IMR-90 (cell line): ENCODE measurements at regions not wholly inside any gene's neighbourhood (a gene's known extent, or its start where the extent isn't known, plus 50 kb on each side); places are given as distances from the start of the nearest gene placed in this dataset.

Source experiments
- ATAC-seq: fragments of 200-7000 bp; cut with Tn5 transposase; 2 replicates; pipeline ENCODE4 v1.9.1; 2020; ENCODE audit warnings: low read depth, mild to moderate bottlenecking, moderate library complexity
- BruUV-seq: library from RNA; stranded (reverse); fragments of 400-500 nt; replicated peaks from 2 replicates; lab custom pipeline; 2021; lab: Mats Ljungman, UMichigan
- CTCF ChIA-PET: fragments of 300-600 bp; formaldehyde crosslinking; extraction: SDS; loops from one replicate; lab custom pipeline; 2021; ENCODE audit warnings: antibody characterized with exemption; lab: Yijun Ruan, JAX
- POLR2A ChIA-PET: fragments of 300-600 bp; sonication (Branson Sonifier 250); formaldehyde crosslinking; loops from one replicate; lab custom pipeline; 2022; ENCODE audit warnings: antibody characterized with exemption; ENCODE audit not compliant: unreplicated experiment; lab: Charles Lee
- DNase-seq: peaks from one replicate; pipeline ENCODE4 v3.0.0; 2013
- H2AFZ ChIP-seq: replicated peaks from 2 replicates; pipeline ENCODE3; 2013; ENCODE audit warnings: low read length, mild to moderate bottlenecking; ENCODE audit not compliant: poor library complexity
- H2AK5ac ChIP-seq: 2 replicates; pipeline ENCODE4 v1.6.1; 2013; ENCODE audit warnings: low read depth, low read length, inconsistent platforms
- H2AK9ac ChIP-seq: replicated peaks from 2 replicates; pipeline ENCODE3; 2013; ENCODE audit warnings: mild to moderate bottlenecking, low read depth, low read length, moderate library complexity; ENCODE audit not compliant: poor library complexity
- H2BK120ac ChIP-seq: 2 replicates; pipeline ENCODE4 v1.6.1; 2013; ENCODE audit warnings: low read depth, low read length, inconsistent platforms
- H2BK15ac ChIP-seq: 3 replicates; pipeline ENCODE4 v1.6.1; 2013; ENCODE audit warnings: low read depth, low read length, inconsistent platforms
- H2BK20ac ChIP-seq: 2 replicates; pipeline ENCODE4 v1.6.1; 2013; ENCODE audit warnings: low read depth, mild to moderate bottlenecking, inconsistent platforms, low read length, moderate library complexity
- H2BK5ac ChIP-seq: 2 replicates; pipeline ENCODE4 v1.6.1; 2013; ENCODE audit warnings: mild to moderate bottlenecking, low read depth, low read length, inconsistent platforms; ENCODE audit not compliant: poor library complexity, severe bottlenecking
- H3K14ac ChIP-seq: replicated peaks from 2 replicates; pipeline ENCODE4 v1.6.1; 2013; ENCODE audit warnings: low read depth, low read length, inconsistent platforms
- H3K18ac ChIP-seq: 2 replicates; pipeline ENCODE4 v1.6.1; 2013; ENCODE audit warnings: low read depth, low read length, control low read depth
- H3K23ac ChIP-seq: 2 replicates; pipeline ENCODE4 v1.6.1; 2013; ENCODE audit warnings: low read depth, low read length, inconsistent platforms
- H3K27ac ChIP-seq: 2 replicates; pipeline ENCODE4 v1.5.1; 2013; ENCODE audit warnings: mild to moderate bottlenecking, control low read depth, low read length; ENCODE audit not compliant: insufficient read depth
- H3K27me3 ChIP-seq: 2 replicates; pipeline ENCODE4 v1.6.1; 2013; ENCODE audit warnings: low read length; ENCODE audit not compliant: control insufficient read depth, insufficient read depth
- H3K36me3 ChIP-seq: 2 replicates; pipeline ENCODE4 v1.6.1; 2013; ENCODE audit warnings: low read length, mixed read lengths; ENCODE audit not compliant: control insufficient read depth, insufficient read depth
- H3K4ac ChIP-seq: 2 replicates; pipeline ENCODE4 v1.6.1; 2013; ENCODE audit warnings: low read depth, low read length, inconsistent platforms
- H3K4me1 ChIP-seq: 2 replicates; pipeline ENCODE4 v1.6.1; 2013; ENCODE audit warnings: low read length, mixed read lengths; ENCODE audit not compliant: control insufficient read depth, insufficient read depth
- H3K4me2 ChIP-seq: 2 replicates; pipeline ENCODE4 v1.6.1; 2013; ENCODE audit warnings: low read depth, mild to moderate bottlenecking, control low read depth, low read length, moderate library complexity
- H3K4me3 ChIP-seq: 2 replicates; pipeline ENCODE4 v1.5.1; 2013; ENCODE audit warnings: low read depth, mild to moderate bottlenecking, control low read depth, low read length, moderate library complexity; ENCODE audit not compliant: insufficient read depth
- H3K56ac ChIP-seq: 2 replicates; pipeline ENCODE4 v1.6.1; 2013; ENCODE audit warnings: low read length, inconsistent platforms; ENCODE audit not compliant: insufficient read depth; ENCODE audit errors: extremely low read depth
- H3K79me1 ChIP-seq, 2 experiments: 2 replicates each; pipeline ENCODE4 v1.6.1; 2013; ENCODE audit warnings: low read length in 2 of 2, inconsistent platforms in 1 of 2, low read depth in 1 of 2
- H3K9ac ChIP-seq: 2 replicates; pipeline ENCODE4 v1.6.1; 2013; ENCODE audit warnings: low read depth, low read length, control low read depth
- H3K9me1 ChIP-seq: 2 replicates; pipeline ENCODE4 v1.6.1; 2013; ENCODE audit warnings: low read length, inconsistent platforms; ENCODE audit not compliant: insufficient read depth
- H3K9me3 ChIP-seq: 2 replicates; pipeline ENCODE4 v1.6.1; 2013; ENCODE audit warnings: low read length; ENCODE audit not compliant: control insufficient read depth, insufficient read depth
- H4K20me1 ChIP-seq: 2 replicates; pipeline ENCODE4 v1.6.1; 2013; ENCODE audit warnings: low read length, inconsistent platforms; ENCODE audit not compliant: insufficient read depth
- H4K5ac ChIP-seq: 2 replicates; pipeline ENCODE4 v1.6.1; 2013; ENCODE audit warnings: mild to moderate bottlenecking, low read depth, low read length, control low read depth
- H4K8ac ChIP-seq, 2 experiments: 2 replicates each; pipeline ENCODE4 v1.6.1; 2013; ENCODE audit warnings: low read depth in 2 of 2, low read length in 2 of 2, control low read depth in 1 of 2, inconsistent platforms in 1 of 2
- H4K91ac ChIP-seq: 2 replicates; pipeline ENCODE4 v1.6.1; 2013; ENCODE audit warnings: low read depth, low read length, inconsistent platforms; ENCODE audit not compliant: insufficient read depth
- BHLHE40 ChIP-seq: fragments of 150-350 bp; IDR thresholded peaks from 2 replicates; pipeline ENCODE4 v1.6.1; 2016; ENCODE audit warnings: mild to moderate bottlenecking, low read depth, low read length
- CEBPB ChIP-seq: IDR thresholded peaks from 2 replicates; pipeline ENCODE4 v1.6.1; 2012; ENCODE audit warnings: low read depth, low read length, improper control_type of control experiment
- CHD1 ChIP-seq: IDR thresholded peaks from 2 replicates; pipeline ENCODE4 v1.6.1; 2012; ENCODE audit warnings: low read depth, low read length, improper control_type of control experiment
- CTCF ChIP-seq: conservative IDR thresholded peaks from 2 replicates; pipeline ENCODE4 v1.5.1; 2012; ENCODE audit warnings: mild to moderate bottlenecking, low read depth, low read length, improper control_type of control experiment
- ELK1 ChIP-seq: fragments of 150-350 bp; IDR thresholded peaks from 2 replicates; pipeline ENCODE4 v1.6.1; 2016; ENCODE audit warnings: low read depth, mild to moderate bottlenecking, low read length, moderate library complexity, borderline replicate concordance
- FOS ChIP-seq: fragments of 150-350 bp; IDR thresholded peaks from 2 replicates; pipeline ENCODE4 v1.6.1; 2016; ENCODE audit warnings: low read depth, low read length
- MAFK ChIP-seq: IDR thresholded peaks from 2 replicates; pipeline ENCODE4 v1.6.1; 2012; ENCODE audit warnings: low read depth, low read length, improper control_type of control experiment
- MAZ ChIP-seq: IDR thresholded peaks from 2 replicates; pipeline ENCODE4 v1.6.1; 2012; ENCODE audit warnings: low read depth, mild to moderate bottlenecking, low read length, improper control_type of control experiment, moderate library complexity, borderline replicate concordance
- MXI1 ChIP-seq: IDR thresholded peaks from 2 replicates; pipeline ENCODE4 v1.6.1; 2012; ENCODE audit warnings: low read depth, mild to moderate bottlenecking, low read length, moderate library complexity, borderline replicate concordance
- NFE2L2 ChIP-seq: fragments of 150-350 bp; IDR thresholded peaks from 2 replicates; pipeline ENCODE4 v1.6.1; 2016; ENCODE audit warnings: low read depth, mild to moderate bottlenecking, low read length
- POLR2A ChIP-seq: IDR thresholded peaks from 2 replicates; pipeline ENCODE4 v1.6.1; 2012; ENCODE audit warnings: mild to moderate bottlenecking, low read depth, low read length
- RAD21 ChIP-seq: IDR thresholded peaks from 2 replicates; pipeline ENCODE4 v1.6.1; 2012; ENCODE audit warnings: low read length, improper control_type of control experiment
- RCOR1 ChIP-seq: IDR thresholded peaks from 2 replicates; pipeline ENCODE4 v1.6.1; 2012; ENCODE audit warnings: mild to moderate bottlenecking, low read length, improper control_type of control experiment; ENCODE audit not compliant: insufficient replicate concordance
- RFX5 ChIP-seq: IDR thresholded peaks from 2 replicates; pipeline ENCODE4 v1.8.0; 2012; ENCODE audit warnings: low read depth, mild to moderate bottlenecking, low read length, moderate library complexity
- SMC3 ChIP-seq: fragments of 150-350 bp; IDR thresholded peaks from 2 replicates; pipeline ENCODE4 v1.6.1; 2016; ENCODE audit warnings: low read depth, mild to moderate bottlenecking, antibody characterized with exemption, low read length, moderate library complexity
- USF2 ChIP-seq: fragments of 150-350 bp; IDR thresholded peaks from 2 replicates; pipeline ENCODE4 v1.6.1; 2017; ENCODE audit warnings: mild to moderate bottlenecking, antibody characterized with exemption, low read length, low read depth
- WGBS, 2 experiments: methylation state at CpG; one replicate each; pipeline versions ENCODE4 v1.1.5 to v1.1.7; 2013; ENCODE audit warnings: missing lambda C conversion rate in 2 of 2; ENCODE audit not compliant: insufficient read length in 1 of 2; ENCODE audit errors: extremely low coverage in 2 of 2; 5-methylcytosine and 5-hydroxymethylcytosine counted together
- dilution Hi-C: fragments of 300-500 bp; cut with HindIII; formaldehyde crosslinking; loops from one replicate; pipeline ENCODE4 v1.14.3; 2018; ENCODE audit warnings: low sequenced_read_pairs; ENCODE audit not compliant: unreplicated experiment
- in situ Hi-C: fragments of 300-500 bp; cut with MboI; formaldehyde crosslinking; loops from 3 replicates; pipeline ENCODE4 v1.14.3; 2019; ENCODE audit warnings: low sequenced_read_pairs, inconsistent platforms, mixed read lengths
- intact Hi-C: fragments of 100-400 bp; cut with micrococcal nuclease; formaldehyde crosslinking; loops from 2 replicates; pipeline ENCODE4 v1.10.0; 2022

GRCh38 chr6:146949425-146949824, 254.8 kb upstream of the STXBP5 start:
- TF ChIP-seq NFE2L2 (no peak), CTCF (no peak), RFX5 (no peak), USF2 (no peak), MXI1 (no peak), SMC3 (no peak), RAD21 (no peak), FOS (no peak), CEBPB (no peak), MAFK (no peak), CHD1 (no peak), MAZ (no peak), POLR2A (no peak), ELK1 (no peak), BHLHE40 (no peak), RCOR1 (no peak)
- H3K4me1 ChIP-seq, result no peaks in the 10 kb centered on the region; the same call in 1 of the 2 replicates
- H3K9me3 ChIP-seq, result no peaks in the 10 kb centered on the region; the same call in 1 of the 2 replicates
- no peaks in the 10 kb centered on the region for H4K20me1 ChIP-seq
- no peak overlapping the region for H3K56ac ChIP-seq
- no peak overlapping the region for H2AK5ac ChIP-seq
- H2BK5ac ChIP-seq, result no peak overlapping the region
- H3K27ac ChIP-seq, result no peak overlapping the region
- POLR2A ChIA-PET, result no interaction called here
- no peak overlapping the region for H2BK15ac ChIP-seq
- no peaks in the 10 kb centered on the region for H3K9me1 ChIP-seq
- no peaks in the 10 kb centered on the region for H3K27me3 ChIP-seq
- no peak overlapping the region for H3K9ac ChIP-seq
- no peak overlapping the region for H2AFZ ChIP-seq
- no peak overlapping the region for H4K8ac ChIP-seq
- no peak overlapping the region for H2BK120ac ChIP-seq
- no TSS peak for BruUV-seq
- H4K5ac ChIP-seq, result no peak overlapping the region
- CTCF ChIA-PET, result no interaction called here
- no peak overlapping the region for H3K4me3 ChIP-seq
- H3K4ac ChIP-seq, result no peak overlapping the region
- no peak overlapping the region for H4K91ac ChIP-seq
- in situ Hi-C loops, result no loop called here
- H2BK20ac ChIP-seq, result no peak overlapping the region
- H3K14ac ChIP-seq, result no peak overlapping the region
- intact Hi-C loops, result no loop called here
- H3K36me3 ChIP-seq, result no peaks in the 10 kb centered on the region
- no peak overlapping the region for H3K18ac ChIP-seq
- H3K23ac ChIP-seq, result no peak overlapping the region
- no peak overlapping the region for H3K4me2 ChIP-seq
- H2AK9ac ChIP-seq, result no peak overlapping the region
- H3K79me1 ChIP-seq, result no peaks in the 10 kb centered on the region
- ATAC-seq, result no peak
- dilution Hi-C loops, result no loop called here
- no peak for DNase-seq
- WGBS, 2 experiments, result no CpG with 5 or more reads among the region's 1 CpG
